Aorta (tissue), 5 donors: ENCODE measurements at regions not wholly inside any gene's neighbourhood (a gene's known extent, or its start where the extent isn't known, plus 50 kb on each side); places are given as distances from the start of the nearest gene placed in this dataset.

Experiments used
- ATAC-seq: fragments of 200-7000 bp; cut with Tn5 transposase; one replicate; pipeline ENCODE4 v1.9.1; 2022; ENCODE audit warnings: moderate library complexity; ENCODE audit not compliant: low FRiP score
- DNase-seq, 2 donors: peaks; one replicate each; pipeline ENCODE4 v3.0.0-alpha.2; 2020
- H3K27ac ChIP-seq, 2 donors: one replicate each; pipeline ENCODE4 v1.5.1; 2013; ENCODE audit warnings: low read length in 2 of 2, mild to moderate bottlenecking in 2 of 2, moderate library complexity in 2 of 2, control low read depth in 1 of 2, inconsistent platforms in 1 of 2, low read depth in 1 of 2
- H3K27me3 ChIP-seq, 2 donors: one replicate each; pipeline ENCODE4 v1.6.1; 2013; ENCODE audit warnings: control low read depth in 1 of 2, low read length in 1 of 2, mild to moderate bottlenecking in 1 of 2, moderate library complexity in 1 of 2; ENCODE audit not compliant: insufficient read depth in 2 of 2, control insufficient read depth in 1 of 2
- H3K36me3 ChIP-seq, 2 donors: one replicate each; pipeline ENCODE4 v1.6.1; 2013; ENCODE audit warnings: control low read depth in 1 of 2, low read length in 1 of 2, mild to moderate bottlenecking in 1 of 2; ENCODE audit not compliant: insufficient read depth in 2 of 2, control insufficient read depth in 1 of 2
- H3K4me1 ChIP-seq, 2 donors: one replicate each; pipeline ENCODE4 v1.6.1; 2013; ENCODE audit warnings: low read length in 2 of 2, control low read depth in 1 of 2, mild to moderate bottlenecking in 1 of 2, moderate library complexity in 1 of 2; ENCODE audit not compliant: insufficient read depth in 2 of 2, control insufficient read depth in 1 of 2
- H3K4me3 ChIP-seq, 2 donors: one replicate each; pipeline ENCODE4 v1.5.1; 2013; ENCODE audit warnings: low read length in 2 of 2, control low read depth in 1 of 2, mild to moderate bottlenecking in 1 of 2
- H3K9me3 ChIP-seq: one replicate; pipeline ENCODE4 v1.6.1; 2013; ENCODE audit warnings: mild to moderate bottlenecking, low read length; ENCODE audit not compliant: control insufficient read depth
- WGBS, 2 donors: extraction: QIAGEN DNeasy Blood & Tissue Kit; methylation state at CpG; one replicate each; pipeline ENCODE4 v1.1.7; 2013; 5-methylcytosine and 5-hydroxymethylcytosine counted together
- intact Hi-C, 2 donors: fragments of 100-400 bp; cut with DNase I; formaldehyde crosslinking; loops; one replicate each; pipeline versions ENCODE4 v1.14.2 to v1.15.0; 2022
- donor health status: healthy with polysubstance abuse.
- donor health status: Bipolar disorder and iron deficiency.
- donor health status: DM: no; HTN: no; CAD: no.
- donor health status: DM: no; HTN: no; CAD: no.
- donor health status: DM: yes; HTN: yes; CAD: no.

GRCh38 chr6:91173186-91173585 lies 586.3 kb upstream of the MAP3K7 start:
- 79 to 81% methylated on average over 3 of the region's 3 CpGs for WGBS, 2 donors
- intact Hi-C loops = no loop called here

GRCh38 chr6:91171754-91172462 lies 585.0 kb upstream of the MAP3K7 start:
- DNase-seq (no peak), ATAC-seq (no peak)
- 31 to 40% methylated on average over 7 of the region's 7 CpGs for WGBS, 2 donors
- H3K27me3 ChIP-seq = no peaks in the 10 kb centered on the region
- no peaks in the 10 kb centered on the region for H3K36me3 ChIP-seq
- no peaks in the 10 kb centered on the region for H3K9me3 ChIP-seq
- H3K27ac ChIP-seq = no peak overlapping the region
- no peaks in the 10 kb centered on the region for H3K4me1 ChIP-seq
- H3K4me3 ChIP-seq = no peak overlapping the region
- intact Hi-C loops = no loop called here

More at GRCh38 chr6:91173186-91173585, 586.3 kb upstream of the MAP3K7 start:
- H3K36me3 ChIP-seq = no peaks in the 10 kb centered on the region
- no peaks in the 10 kb centered on the region for H3K9me3 ChIP-seq
- no peaks in the 10 kb centered on the region for H3K4me1 ChIP-seq
- H3K27me3 ChIP-seq = no peaks in the 10 kb centered on the region
- H3K27ac ChIP-seq = no peak overlapping the region
- ATAC-seq = no peak
- DNase-seq = no peak
- H3K4me3 ChIP-seq = no peak overlapping the region

GRCh38 chr6:91167846-91168245 lies 581.0 kb upstream of the MAP3K7 start:
- Histone ChIP-seq H3K27ac (no peak overlapping the region), H3K27me3 (no peaks in the 10 kb centered on the region), H3K4me3 (no peak overlapping the region), H3K4me1 (no peaks in the 10 kb centered on the region), H3K9me3 (no peaks in the 10 kb centered on the region), H3K36me3 (no peaks in the 10 kb centered on the region)
- 9 to 10% methylated on average over 3 of the region's 3 CpGs for WGBS, 2 donors
- ATAC-seq (no peak), DNase-seq (no peak)
- intact Hi-C loops = no loop called here

- WGBS, 2 donors = 80 to 85% methylated on average over 11 of the region's 11 CpGs
- no peaks in the 10 kb centered on the region for H3K36me3 ChIP-seq
- no peak for ATAC-seq
- H3K4me1 ChIP-seq = no peaks in the 10 kb centered on the region
- no peak for DNase-seq
- H3K9me3 ChIP-seq = peaks cover 2% of the 10 kb centered on the region
- H3K4me3 ChIP-seq = no peak overlapping the region
- H3K27me3 ChIP-seq = peaks cover 0 to 1% of the 10 kb centered on the region in 2 donors
- H3K27ac ChIP-seq = no peak overlapping the region
- intact Hi-C loops = no loop called here
Observed at GRCh38 chr6:91166271-91167046, 579.6 kb upstream of the MAP3K7 start.

- WGBS, 2 donors = 73 to 74% methylated on average over 7 of the region's 7 CpGs
Observed at GRCh38 chr6:91164105-91164504, 577.2 kb upstream of the MAP3K7 start.

GRCh38 chr6:91161246-91161645 lies 574.4 kb upstream of the MAP3K7 start:
- Histone ChIP-seq H3K9me3 (peaks cover 2% of the 10 kb centered on the region), H3K36me3 (no peaks in the 10 kb centered on the region), H3K27me3 (peaks cover 0 to 1% of the 10 kb centered on the region in 2 donors), H3K4me1 (no peaks in the 10 kb centered on the region), H3K4me3 (no peak overlapping the region), H3K27ac (no peak overlapping the region)
- intact Hi-C loops = no loop called here
- DNase-seq (no peak), ATAC-seq (no peak)
- 86 to 91% methylated on average over 7 of the region's 7 CpGs for WGBS, 2 donors

More at GRCh38 chr6:91164105-91164504, 577.2 kb upstream of the MAP3K7 start:
- H3K4me3 ChIP-seq = no peak overlapping the region
- no peak overlapping the region for H3K27ac ChIP-seq
- H3K9me3 ChIP-seq = peaks cover 2% of the 10 kb centered on the region
- ATAC-seq = no peak
- H3K27me3 ChIP-seq = peaks cover 0 to 1% of the 10 kb centered on the region in 2 donors
- no peaks in the 10 kb centered on the region for H3K4me1 ChIP-seq
- intact Hi-C loops = no loop called here
- no peak for DNase-seq
- no peaks in the 10 kb centered on the region for H3K36me3 ChIP-seq

GRCh38 chr6:91155129-91155785 lies 568.4 kb upstream of the MAP3K7 start:
- Histone ChIP-seq H3K27ac (no peak overlapping the region), H3K27me3 (peaks cover 0 to 3% of the 10 kb centered on the region in 2 donors), H3K4me3 (no peak overlapping the region), H3K36me3 (no peaks in the 10 kb centered on the region), H3K4me1 (no peaks in the 10 kb centered on the region), H3K9me3 (no peaks in the 10 kb centered on the region)
- intact Hi-C loops = no loop called here
- no peak for DNase-seq
- no peak for ATAC-seq
- 27 to 33% methylated on average over 5 of the region's 5 CpGs for WGBS, 2 donors

- 79 to 81% methylated on average over 5 of the region's 5 CpGs for WGBS, 2 donors
- peaks cover 0 to 3% of the 10 kb centered on the region in 2 donors for H3K27me3 ChIP-seq
Observed at GRCh38 chr6:91152824-91153223, 566.0 kb upstream of the MAP3K7 start.

More at GRCh38 chr6:91152824-91153223, 566.0 kb upstream of the MAP3K7 start:
- DNase-seq (no peak), ATAC-seq (no peak)
- H3K9me3 ChIP-seq = no peaks in the 10 kb centered on the region
- intact Hi-C loops = no loop called here
- H3K4me3 ChIP-seq = no peak overlapping the region
- no peaks in the 10 kb centered on the region for H3K4me1 ChIP-seq
- H3K36me3 ChIP-seq = no peaks in the 10 kb centered on the region
- H3K27ac ChIP-seq = no peak overlapping the region
